PC-3 (cell line): ENCODE measurements at regions not wholly inside any gene's neighbourhood (a gene's known extent, or its start where the extent isn't known, plus 50 kb on each side); places are given as distances from the start of the nearest gene placed in this dataset.

Source experiments
- ATAC-seq: fragments of 200-7000 bp; cut with Tn5 transposase; 2 replicates; pipeline ENCODE4 v1.9.1; 2020; ENCODE audit warnings: mild to moderate bottlenecking, moderate library complexity
- BruUV-seq: library from RNA; stranded (reverse); fragments of 400-500 nt; replicated peaks from 2 replicates; lab custom pipeline; 2021; lab: Mats Ljungman, UMichigan
- CTCF ChIA-PET: fragments of 300-600 bp; sonication (Branson Sonifier 250); formaldehyde crosslinking; loops from one replicate; lab custom pipeline; 2022; ENCODE audit warnings: antibody characterized with exemption; lab: Charles Lee
- POLR2A ChIA-PET: fragments of 300-600 bp; sonication (Branson Sonifier 250); formaldehyde crosslinking; loops from one replicate; lab custom pipeline; 2022; ENCODE audit warnings: antibody characterized with exemption; ENCODE audit not compliant: unreplicated experiment; lab: Charles Lee
- DNase-seq: peaks from one replicate; pipeline ENCODE4 v3.0.0-alpha.2; 2015
- H2AFZ ChIP-seq: fragments of 300-600 bp; sonication (generic); 2 replicates; pipeline ENCODE4 v1.6.0; 2016; ENCODE audit warnings: antibody characterized with exemption, low read length
- H3F3A ChIP-seq: fragments of 300-600 bp; sonication (generic); one replicate; pipeline ENCODE4 v1.6.0; 2017; ENCODE audit warnings: antibody characterized with exemption, low read length, control low read depth, mild to moderate bottlenecking; ENCODE audit not compliant: unreplicated experiment
- H3K27ac ChIP-seq: fragments of 300-600 bp; sonication (generic); 2 replicates; pipeline ENCODE4 v1.5.1; 2016; ENCODE audit warnings: mild to moderate bottlenecking, low read length
- H3K27me3 ChIP-seq: fragments of 300-600 bp; sonication (generic); 2 replicates; pipeline ENCODE4 v1.6.1; 2016; ENCODE audit warnings: low read length, mixed read lengths
- H3K36me3 ChIP-seq: fragments of 300-600 bp; sonication (generic); 2 replicates; pipeline ENCODE4 v1.6.1; 2016; ENCODE audit warnings: low read depth, mixed run types, low read length, mixed read lengths
- H3K4me1 ChIP-seq: fragments of 300-600 bp; sonication (generic); 2 replicates; pipeline ENCODE4 v1.5.1; 2016; ENCODE audit warnings: low read length; ENCODE audit not compliant: insufficient read depth
- H3K4me2 ChIP-seq: fragments of 300-600 bp; sonication (generic); 2 replicates; pipeline ENCODE4 v1.6.0; 2016; ENCODE audit warnings: low read length
- H3K4me3 ChIP-seq: fragments of 300-600 bp; sonication (generic); 2 replicates; pipeline ENCODE4 v1.5.1; 2016; ENCODE audit warnings: mild to moderate bottlenecking, low read length, mixed read lengths
- H3K79me2 ChIP-seq: fragments of 300-600 bp; sonication (generic); 2 replicates; pipeline ENCODE4 v1.6.1; 2017; ENCODE audit warnings: low read length, mixed read lengths
- H3K9ac ChIP-seq: fragments of 300-600 bp; sonication (generic); 2 replicates; pipeline ENCODE4 v1.6.0; 2016; ENCODE audit warnings: mild to moderate bottlenecking, low read length
- H3K9me2 ChIP-seq: fragments of 300-600 bp; sonication (generic); replicated peaks from 2 replicates; pipeline ENCODE4 v1.6.1; 2016; ENCODE audit warnings: mixed run types, low read length, mixed read lengths
- H3K9me3 ChIP-seq: fragments of 300-600 bp; sonication (generic); 2 replicates; pipeline ENCODE4 v1.6.1; 2016; ENCODE audit warnings: low read length, mixed read lengths
- H4K20me1 ChIP-seq: fragments of 300-600 bp; sonication (generic); 2 replicates; pipeline ENCODE4 v1.6.1; 2016; ENCODE audit warnings: low read length, mixed read lengths
- CTCF ChIP-seq: fragments of 300-600 bp; sonication (generic); conservative IDR thresholded peaks from 2 replicates; pipeline ENCODE4 v1.5.1; 2017; ENCODE audit warnings: antibody characterized with exemption, low read depth, mild to moderate bottlenecking, low read length
- EZH2 ChIP-seq: fragments of 300-600 bp; sonication (generic); IDR thresholded peaks from one replicate; pipeline ENCODE4 v1.6.1; 2017; ENCODE audit warnings: antibody characterized with exemption, mild to moderate bottlenecking, low read length; ENCODE audit not compliant: unreplicated experiment
- EZH2phosphoT487 ChIP-seq: fragments of 300-600 bp; sonication (generic); IDR thresholded peaks from 2 replicates; pipeline ENCODE4 v1.6.1; 2018; ENCODE audit warnings: mild to moderate bottlenecking, antibody characterized with exemption, low read length, borderline replicate concordance
- intact Hi-C: fragments of 100-400 bp; cut with micrococcal nuclease; formaldehyde crosslinking; loops from 2 replicates; pipeline ENCODE4 v1.9.0; 2023

DNA sequence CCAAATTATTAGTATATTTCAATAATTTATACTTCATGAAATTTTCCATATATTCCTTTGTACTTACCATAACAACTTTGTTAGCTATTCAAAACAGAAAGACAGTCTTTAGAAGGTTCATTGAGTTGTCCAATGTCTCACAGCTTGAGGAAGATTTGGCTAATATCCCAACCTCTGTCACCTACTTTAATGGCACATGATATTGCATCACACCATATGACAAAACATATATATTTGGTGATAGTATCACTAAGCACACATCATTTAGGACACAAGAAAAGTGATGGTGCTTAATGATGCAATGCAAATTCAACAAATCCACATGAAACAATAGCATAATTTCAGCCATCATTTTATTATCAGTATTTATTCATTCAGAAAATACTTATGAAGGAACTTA lies 122.0 kb upstream of the BRINP3 start:
- H3K27ac ChIP-seq = no peak overlapping the region
- no peak overlapping the region for H3K4me3 ChIP-seq
- DNase-seq (no peak), ATAC-seq (no peak)
- no peak overlapping the region for H3K9ac ChIP-seq
- H4K20me1 ChIP-seq = no peaks in the 10 kb centered on the region
- H3K9me2 ChIP-seq = no peaks in the 10 kb centered on the region
- no peak overlapping the region for H2AFZ ChIP-seq
- H3K9me3 ChIP-seq = no peaks in the 10 kb centered on the region
- H3K79me2 ChIP-seq = no peaks in the 10 kb centered on the region
- no peaks in the 10 kb centered on the region for H3F3A ChIP-seq
- CTCF ChIA-PET = interaction anchor here (0.6 kb wide), 1 partner anchor 18 kb away, joined by 5 read pairs; no protein-coding TSS in a partner anchor
- H3K36me3 ChIP-seq = no peaks in the 10 kb centered on the region
- no peak overlapping the region for H3K4me2 ChIP-seq
- H3K4me1 ChIP-seq = no peaks in the 10 kb centered on the region
- no TSS peak for BruUV-seq
- intact Hi-C loops = no loop called here
- POLR2A ChIA-PET = no interaction called here
- H3K27me3 ChIP-seq = no peaks in the 10 kb centered on the region
- no peak for TF ChIP-seq CTCF
- no peak for TF ChIP-seq EZH2
- TF ChIP-seq EZH2phosphoT487 = no peak

DNA sequence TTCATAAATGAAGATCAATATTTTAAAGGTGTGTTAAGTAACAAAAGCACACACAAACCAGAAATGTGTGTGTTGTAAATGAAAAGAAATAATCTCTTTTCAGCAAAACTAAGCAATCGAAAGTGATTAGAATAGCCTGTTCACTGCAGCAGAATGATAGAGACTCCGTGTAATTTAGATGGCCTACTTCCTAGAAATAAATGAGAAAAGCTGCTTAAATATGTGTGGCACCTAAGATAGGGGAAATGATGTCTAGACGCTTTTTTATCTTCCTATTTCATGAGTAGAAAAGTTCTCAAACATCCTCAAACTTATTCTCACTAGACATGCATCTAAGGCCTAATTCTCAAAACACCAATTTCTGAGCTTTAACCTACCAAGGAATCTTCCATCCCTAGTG lies 124.7 kb upstream of the BRINP3 start:
- Histone ChIP-seq H3K4me2 (no peak overlapping the region), H4K20me1 (no peaks in the 10 kb centered on the region), H3K9ac (no peak overlapping the region), H3K27ac (no peak overlapping the region), H2AFZ (no peak overlapping the region), H3K27me3 (no peaks in the 10 kb centered on the region), H3K9me2 (no peaks in the 10 kb centered on the region), H3F3A (no peaks in the 10 kb centered on the region), H3K9me3 (no peaks in the 10 kb centered on the region), H3K4me3 (no peak overlapping the region), H3K4me1 (no peaks in the 10 kb centered on the region), H3K36me3 (no peaks in the 10 kb centered on the region), H3K79me2 (no peaks in the 10 kb centered on the region)
- ChIA-PET CTCF (no interaction called here), POLR2A (no interaction called here)
- intact Hi-C loops = no loop called here
- ATAC-seq (no peak), DNase-seq (no peak)
- TF ChIP-seq EZH2phosphoT487 (no peak), EZH2 (no peak), CTCF (no peak)
- no TSS peak for BruUV-seq

GRCh38 chr1:190608282-190608681 lies 130.6 kb upstream of the BRINP3 start:
- POLR2A ChIA-PET = no interaction called here
- DNase-seq = no peak

More at GRCh38 chr1:190608282-190608681, 130.6 kb upstream of the BRINP3 start:
- H3K9me2 ChIP-seq = no peaks in the 10 kb centered on the region
- H3K9me3 ChIP-seq = no peaks in the 10 kb centered on the region
- no peak overlapping the region for H2AFZ ChIP-seq
- H3K27ac ChIP-seq = no peak overlapping the region
- intact Hi-C loops = no loop called here
- H3K27me3 ChIP-seq = peaks cover 7% of the 10 kb centered on the region; the same call in 1 of the 2 replicates
- TF ChIP-seq CTCF (no peak), EZH2phosphoT487 (no peak), EZH2 (no peak)
- H3K79me2 ChIP-seq = no peaks in the 10 kb centered on the region
- no peaks in the 10 kb centered on the region for H4K20me1 ChIP-seq
- H3K4me3 ChIP-seq = no peak overlapping the region
- no peaks in the 10 kb centered on the region for H3K4me1 ChIP-seq
- H3K9ac ChIP-seq = no peak overlapping the region
- no peak overlapping the region for H3K4me2 ChIP-seq
- H3F3A ChIP-seq = no peaks in the 10 kb centered on the region
- H3K36me3 ChIP-seq = no peaks in the 10 kb centered on the region
- no peak for ATAC-seq
- CTCF ChIA-PET = no interaction called here
- no TSS peak for BruUV-seq
